DMS153 (cell line): ENCODE measurements at regions not wholly inside any gene's neighbourhood (a gene's known extent, or its start where the extent isn't known, plus 50 kb on each side); places are given as distances from the start of the nearest gene placed in this dataset.
"Not testable (repeated sequence)": the region's sequence is repeated elsewhere in the genome, so short reads cannot be mapped to it uniquely, and the experiment has no call there.

Experiments used
- DNase-seq: peaks from one replicate; lab custom pipeline; 2025; lab: John Stamatoyannopoulos, UW

GRCh38 chrX:45571453-45571852 is 370.8 kb upstream of the DIPK2B start:
- DNase-seq: no peak

- no peak for DNase-seq
Observed at GRCh38 chrX:45566456-45566855, 365.8 kb upstream of the DIPK2B start.

GRCh38 chrX:45557387-45557786 is 356.7 kb upstream of the DIPK2B start:
- DNase-seq: no peak

- DNase-seq: no peak
Observed at GRCh38 chrX:45554736-45555135, 354.1 kb upstream of the DIPK2B start.

GRCh38 chrX:45553417-45553816 is 352.7 kb upstream of the DIPK2B start:
- no peak for DNase-seq

GRCh38 chrX:45546697-45547096 is 346.0 kb upstream of the DIPK2B start:
- DNase-seq: not testable (repeated sequence)

GRCh38 chrX:45540181-45540580 is 339.5 kb upstream of the DIPK2B start:
- DNase-seq: no peak

GRCh38 chrX:45537936-45538335 is 337.3 kb upstream of the DIPK2B start:
- no peak for DNase-seq

GRCh38 chrX:45527834-45528233 is 327.2 kb upstream of the DIPK2B start:
- DNase-seq: no peak

- no peak for DNase-seq
Observed at GRCh38 chrX:45524805-45525204, 324.1 kb upstream of the DIPK2B start.

- DNase-seq: no peak
Observed at GRCh38 chrX:45524296-45524695, 323.6 kb upstream of the DIPK2B start.

GRCh38 chrX:45518552-45518951 is 317.9 kb upstream of the DIPK2B start:
- no peak for DNase-seq

GRCh38 chrX:45517090-45517973 is 316.7 kb upstream of the DIPK2B start:
- DNase-seq: no peak

GRCh38 chrX:45515262-45516215 is 314.9 kb upstream of the DIPK2B start:
- DNase-seq: no peak

GRCh38 chrX:45513042-45513441 is 312.4 kb upstream of the DIPK2B start:
- no peak for DNase-seq

GRCh38 chrX:45508454-45508853 is 307.8 kb upstream of the DIPK2B start:
- DNase-seq: no peak

GRCh38 chrX:45506149-45506730 is 305.6 kb upstream of the DIPK2B start:
- no peak for DNase-seq

- DNase-seq: no peak
Observed at GRCh38 chrX:45505214-45505613, 304.5 kb upstream of the DIPK2B start.

GRCh38 chrX:45503787-45504362 is 303.2 kb upstream of the DIPK2B start:
- DNase-seq: not testable (repeated sequence)

GRCh38 chrX:45502396-45502795 is 301.7 kb upstream of the DIPK2B start:
- no peak for DNase-seq

- DNase-seq: no peak
Observed at GRCh38 chrX:45497290-45497689, 296.6 kb upstream of the DIPK2B start.

- DNase-seq: no peak
Observed at GRCh38 chrX:45485719-45486118, 285.0 kb upstream of the DIPK2B start.
